ENCODE measurements at regions not wholly inside any gene's neighbourhood (a gene's known extent, or its start where the extent isn't known, plus 50 kb on each side); places are given as distances from the start of the nearest gene placed in this dataset.
"Not testable (repeated sequence)": the region's sequence is repeated elsewhere in the genome, so short reads cannot be mapped to it uniquely, and the experiment has no call there.

- no peak for DNase-seq
Measured at GRCh38 chr2:4869154-4869553, 823.0 kb upstream of the SOX11 start.

- no peak for DNase-seq
Measured at GRCh38 chr2:4873364-4873763, 818.8 kb upstream of the SOX11 start.

GRCh38 chr2:4873876-4874593 is 818.1 kb upstream of the SOX11 start:
- DNase-seq, result no peak

GRCh38 chr2:4882421-4882820 is 809.8 kb upstream of the SOX11 start:
- no peak for DNase-seq

GRCh38 chr2:4882941-4883340 is 809.2 kb upstream of the SOX11 start:
- no peak for DNase-seq

- no peak for DNase-seq
Measured at GRCh38 chr2:4883375-4883774, 808.8 kb upstream of the SOX11 start.

- DNase-seq, result no peak
Measured at GRCh38 chr2:4884117-4884571, 808.0 kb upstream of the SOX11 start.

- no peak for DNase-seq
Measured at GRCh38 chr2:4891394-4891793, 800.8 kb upstream of the SOX11 start.

GRCh38 chr2:4895371-4895770 is 796.8 kb upstream of the SOX11 start:
- no peak for DNase-seq

GRCh38 chr2:4898706-4899105 is 793.5 kb upstream of the SOX11 start:
- DNase-seq, result no peak

- no peak for DNase-seq
Measured at GRCh38 chr2:4900242-4900641, 791.9 kb upstream of the SOX11 start.

- DNase-seq, result no peak
Measured at GRCh38 chr2:4900861-4901770, 791.1 kb upstream of the SOX11 start.

- peak in 2 of 14 donors; percentile 2 for DNase-seq
Measured at GRCh38 chr2:4903656-4904348, 788.4 kb upstream of the SOX11 start.

GRCh38 chr2:4908461-4908860 is 783.7 kb upstream of the SOX11 start:
- DNase-seq, result no peak

- DNase-seq, result no peak
Measured at GRCh38 chr2:4909346-4910009, 782.7 kb upstream of the SOX11 start.

GRCh38 chr2:4914036-4914435 is 778.1 kb upstream of the SOX11 start:
- no peak for DNase-seq

GRCh38 chr2:4914551-4914950 is 777.6 kb upstream of the SOX11 start:
- DNase-seq, result no peak

- DNase-seq, result no peak
Measured at GRCh38 chr2:4915357-4915756, 776.8 kb upstream of the SOX11 start.

GRCh38 chr2:4916094-4916493 is 776.1 kb upstream of the SOX11 start:
- DNase-seq, result no peak

- no peak for DNase-seq
Measured at GRCh38 chr2:4930704-4931103, 761.5 kb upstream of the SOX11 start.

- DNase-seq, result no peak
Measured at GRCh38 chr2:4931721-4932365, 760.3 kb upstream of the SOX11 start.

- not testable (repeated sequence) for DNase-seq
Measured at GRCh38 chr2:4935291-4935690, 756.9 kb upstream of the SOX11 start.

Data from C1 segment of cervical spinal cord (tissue), 14 donors.